ENCODE measurements at regions not wholly inside any gene's neighbourhood (a gene's known extent, or its start where the extent isn't known, plus 50 kb on each side); places are given as distances from the start of the nearest gene placed in this dataset.

DNA sequence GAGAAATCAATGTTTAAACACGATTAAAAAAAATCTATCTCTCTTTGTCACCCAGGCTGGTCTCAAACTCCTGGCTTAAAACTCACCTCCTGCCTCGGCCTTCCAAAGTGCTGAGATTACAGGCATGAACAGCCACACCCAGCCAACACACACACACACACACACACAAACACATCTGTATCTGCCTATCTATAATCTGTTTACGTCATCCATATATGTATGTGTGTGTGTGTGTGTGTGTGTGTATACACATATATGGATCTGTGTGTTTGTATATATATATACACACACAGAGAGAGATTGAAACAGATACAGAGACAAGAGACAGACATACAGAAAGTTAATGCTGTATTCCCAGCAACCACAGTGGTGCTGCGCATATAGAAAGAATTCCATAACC is 497.1 kb downstream of the DSC3 start:
- no peak for DNase-seq (ENCODE audit: low spot score)

DNA sequence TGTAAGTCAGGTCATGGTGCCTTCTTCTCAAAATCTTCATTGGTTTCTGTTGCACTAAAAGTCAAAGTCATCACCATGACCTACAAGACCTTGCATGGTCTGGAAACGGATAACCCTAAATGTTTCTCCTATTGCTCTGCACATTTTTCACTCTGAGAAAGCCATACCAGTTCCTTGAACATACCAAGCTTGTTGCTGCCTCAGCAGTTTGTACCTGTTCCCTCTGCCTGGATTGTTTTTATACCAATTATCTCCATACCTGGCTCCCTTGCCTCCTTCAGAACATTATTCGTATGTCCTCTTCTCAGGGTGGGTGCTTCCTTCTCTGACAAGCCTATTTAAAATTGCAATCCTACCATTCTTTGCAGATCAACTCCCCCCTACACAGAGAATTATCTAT is 498.4 kb downstream of the DSC3 start:
- DNase-seq (ENCODE audit: low spot score) = no peak

DNA sequence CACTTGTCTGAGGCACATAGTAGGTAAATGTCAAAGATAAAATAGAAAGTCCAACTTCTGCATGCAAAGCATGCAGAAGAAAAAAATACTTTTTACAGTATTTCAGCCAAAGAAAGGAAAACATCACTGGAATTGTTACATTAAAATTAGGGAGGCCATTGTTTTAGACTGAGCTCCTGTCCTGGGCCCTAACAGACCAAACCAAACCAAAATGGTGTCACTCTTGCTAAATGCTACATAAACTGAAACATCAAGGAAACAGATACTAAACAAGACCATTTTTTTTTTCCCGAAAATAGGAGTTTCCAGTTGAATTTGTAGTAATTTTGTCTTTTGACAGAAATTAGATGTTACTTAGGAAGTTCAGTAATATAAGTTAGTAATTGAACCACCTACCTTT is 508.8 kb downstream of the DSC3 start:
- DNase-seq (ENCODE audit: low spot score) = no peak

DNA sequence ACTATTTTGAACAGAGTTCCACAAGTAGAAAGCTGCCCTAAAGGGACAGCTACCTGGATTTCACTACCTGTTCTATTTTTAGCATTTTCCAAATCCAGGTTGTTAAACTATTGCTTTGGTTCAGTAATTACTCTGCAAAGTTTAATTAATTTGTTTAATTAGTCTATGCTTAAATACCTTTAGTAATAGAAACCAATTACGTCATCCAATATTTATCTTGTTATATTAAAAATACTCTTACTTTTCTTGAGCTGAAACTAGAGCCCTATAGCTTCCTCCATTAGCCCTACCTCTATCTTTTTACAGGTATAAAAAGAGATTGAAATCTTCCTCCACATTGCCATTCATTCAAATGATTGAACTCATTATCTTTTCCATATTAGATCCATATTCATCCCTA is 514.6 kb downstream of the DSC3 start:
- DNase-seq (ENCODE audit: low spot score) = no peak

DNA sequence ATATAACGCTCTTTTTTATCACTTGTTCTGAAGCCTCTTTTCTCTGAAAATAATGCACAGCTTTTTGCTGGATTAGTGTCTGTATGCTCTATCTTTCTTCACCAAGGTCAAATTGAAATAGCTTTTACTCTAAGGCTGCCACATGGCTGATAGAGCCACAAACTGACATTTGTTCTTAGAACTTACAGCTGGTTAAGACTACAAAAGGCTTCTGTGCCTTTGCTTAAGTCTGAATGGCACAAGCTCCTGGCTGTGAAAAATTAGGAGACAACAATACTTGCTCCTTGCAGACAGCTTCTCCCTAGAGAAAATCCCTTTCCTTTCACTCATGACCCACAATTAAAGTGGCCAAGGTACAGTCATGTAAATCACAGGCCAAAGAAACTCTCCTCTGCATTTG is 515.3 kb downstream of the DSC3 start:
- no peak for DNase-seq (ENCODE audit: low spot score)

DNA sequence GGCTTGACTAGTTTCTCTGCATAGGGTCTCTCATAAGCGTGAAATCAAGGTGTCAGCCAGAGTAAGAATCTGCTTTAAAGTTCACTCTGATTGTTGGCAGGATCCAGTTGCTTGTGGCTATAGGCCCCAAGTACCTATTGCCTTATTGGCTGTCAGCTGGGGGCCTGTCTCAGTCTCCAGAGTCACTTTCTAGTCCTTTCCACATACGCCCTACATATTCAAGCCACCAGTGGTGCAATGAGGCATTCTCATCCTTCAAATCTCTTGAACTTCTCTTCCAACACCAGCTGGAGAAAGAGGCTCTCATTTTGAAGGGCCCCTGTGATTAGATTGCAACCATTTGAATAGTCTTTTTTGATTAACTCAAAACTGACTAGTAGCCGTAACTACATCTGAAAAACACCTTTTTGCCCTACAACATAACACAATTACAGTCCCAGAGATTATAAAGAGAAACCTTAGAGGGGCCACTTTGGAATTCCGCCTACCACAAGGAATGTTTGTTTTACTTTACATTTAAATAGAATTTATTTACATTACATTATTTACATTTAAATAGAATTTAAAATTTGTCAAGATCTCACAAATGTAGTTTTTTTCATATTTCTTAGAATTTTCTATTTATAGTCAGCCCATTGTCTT is 520.1 kb downstream of the DSC3 start:
- no peak for DNase-seq (ENCODE audit: low spot score)

DNA sequence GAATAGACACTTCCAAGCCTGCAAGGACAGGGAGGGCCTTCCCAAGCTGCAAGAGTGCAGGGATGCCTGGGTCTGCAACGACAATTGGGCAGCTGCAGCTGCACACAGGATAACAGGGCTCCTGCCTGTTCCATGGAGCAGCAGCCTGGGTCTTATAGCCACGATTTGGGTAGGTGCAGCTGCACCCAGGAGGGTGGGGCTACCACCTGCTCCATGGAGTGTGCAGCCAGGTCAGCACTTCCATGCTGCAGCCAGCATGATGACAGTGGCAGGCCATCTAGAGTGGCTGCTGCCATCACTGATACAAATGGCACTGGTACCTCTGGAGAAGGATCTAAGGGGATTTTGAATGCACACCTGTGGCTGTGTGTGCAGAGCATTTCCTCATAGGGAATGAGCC is 528.5 kb downstream of the DSC3 start:
- no peak for DNase-seq (ENCODE audit: low spot score)

DNA sequence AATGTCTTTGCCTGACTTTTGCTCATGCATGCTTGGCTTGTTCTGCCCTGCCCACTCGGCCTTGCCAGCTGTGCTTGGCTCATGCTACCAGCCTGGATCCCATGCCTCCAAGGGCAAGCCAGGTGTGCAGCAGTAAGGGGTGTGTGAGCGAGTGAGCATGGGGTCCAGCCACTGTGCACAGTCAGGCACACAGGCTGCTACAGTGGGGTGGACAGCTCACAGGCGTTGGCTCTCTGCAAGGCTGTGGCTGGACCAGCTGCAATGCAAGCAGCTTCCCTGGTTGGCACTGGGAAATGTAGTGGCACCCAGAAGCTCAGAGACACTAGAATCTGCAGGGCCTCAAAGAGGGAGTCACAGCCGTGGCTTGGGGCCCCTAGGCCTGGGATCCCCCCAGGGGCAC is 529.7 kb downstream of the DSC3 start:
- peak; percentile 69 for DNase-seq (ENCODE audit: low spot score)

DNA sequence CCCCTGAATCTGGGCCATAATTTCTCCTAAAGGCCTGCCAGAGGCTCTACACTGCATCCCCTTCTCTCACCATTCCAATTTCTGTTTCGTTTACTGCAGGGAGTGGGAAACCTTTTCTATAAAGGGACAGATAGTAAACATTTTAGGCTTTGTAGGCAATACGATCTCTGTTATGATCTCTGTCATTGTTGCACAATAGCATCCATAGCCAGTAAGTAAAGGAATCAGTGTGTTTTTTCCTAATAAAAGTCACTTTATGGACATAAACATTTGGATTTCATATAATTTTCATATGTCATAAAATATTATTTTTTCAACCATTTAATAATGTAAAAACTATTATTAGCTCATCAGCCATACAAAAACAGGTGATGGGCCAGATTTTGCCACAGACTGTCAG is 531.7 kb downstream of the DSC3 start:
- no peak for DNase-seq (ENCODE audit: low spot score)

DNA sequence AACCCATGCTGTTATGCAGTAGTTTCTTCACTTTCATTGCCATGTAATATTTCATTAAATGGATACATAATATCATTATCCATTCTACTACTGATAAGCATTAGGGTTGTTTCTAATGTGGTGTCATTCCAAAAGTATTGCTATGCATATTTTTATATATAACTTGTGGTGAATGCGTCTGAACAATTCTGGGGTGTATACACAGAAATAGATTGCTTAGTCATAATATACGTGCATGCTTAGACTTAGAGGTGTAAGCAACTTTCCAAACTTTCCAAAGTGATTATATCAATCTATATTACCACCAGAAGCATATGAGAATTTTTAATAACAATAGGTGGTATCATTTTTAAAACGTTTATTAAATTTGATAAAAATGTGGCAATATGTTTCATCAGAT is 540.9 kb downstream of the DSC3 start:
- DNase-seq (ENCODE audit: low spot score) = no peak

DNA sequence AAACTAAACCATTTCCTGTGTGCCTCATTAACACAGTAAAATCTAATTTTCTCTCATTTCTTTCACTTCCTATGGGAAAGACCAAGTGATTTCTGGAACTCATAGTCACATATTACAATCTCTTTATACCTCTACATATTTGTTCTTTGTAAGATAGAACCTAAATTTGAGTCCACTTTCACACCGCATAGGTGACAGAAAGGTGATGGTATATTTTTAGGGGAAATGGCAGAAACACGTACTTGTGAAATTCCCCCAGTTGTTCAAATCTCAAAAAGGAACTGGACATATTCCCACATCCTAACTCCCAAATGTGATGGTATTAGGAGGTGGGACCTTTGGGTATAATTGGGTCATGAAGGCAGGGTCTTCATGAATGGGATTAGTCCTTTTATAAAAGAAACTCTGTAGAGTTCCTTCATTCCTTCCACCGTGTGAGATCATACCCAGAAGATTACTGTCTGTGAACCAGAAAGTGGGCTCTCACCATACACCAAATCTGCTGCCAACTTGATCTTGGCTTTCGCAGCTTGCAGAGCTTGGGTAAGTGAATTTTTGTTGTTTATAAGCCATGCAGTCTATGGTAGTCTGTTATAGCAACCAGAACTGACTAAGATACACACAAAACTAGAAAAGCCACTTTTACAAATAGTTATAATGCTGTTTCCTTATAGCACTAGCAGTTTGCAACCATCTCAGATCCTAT is 542.1 kb downstream of the DSC3 start:
- DNase-seq (ENCODE audit: low spot score) = no peak

DNA sequence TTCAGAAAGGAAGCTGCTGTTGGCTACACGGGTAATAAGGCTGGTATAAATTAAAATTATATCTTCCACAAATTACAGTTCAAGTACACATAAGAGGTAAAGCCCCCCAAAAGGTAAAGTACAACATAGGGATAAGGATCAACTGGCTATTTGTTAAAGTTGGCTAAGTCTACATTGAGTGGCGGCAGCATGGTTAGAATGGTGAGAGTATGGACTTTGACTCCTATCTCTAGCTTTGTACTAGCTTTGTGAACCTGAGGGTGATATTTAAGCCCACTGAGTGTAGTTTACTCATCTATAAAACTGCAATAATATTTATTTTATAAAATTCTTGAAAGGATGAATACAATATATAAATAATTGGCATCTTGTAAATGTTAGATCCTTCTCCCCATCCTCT is 542.8 kb downstream of the DSC3 start:
- DNase-seq (ENCODE audit: low spot score) = no peak

DNA sequence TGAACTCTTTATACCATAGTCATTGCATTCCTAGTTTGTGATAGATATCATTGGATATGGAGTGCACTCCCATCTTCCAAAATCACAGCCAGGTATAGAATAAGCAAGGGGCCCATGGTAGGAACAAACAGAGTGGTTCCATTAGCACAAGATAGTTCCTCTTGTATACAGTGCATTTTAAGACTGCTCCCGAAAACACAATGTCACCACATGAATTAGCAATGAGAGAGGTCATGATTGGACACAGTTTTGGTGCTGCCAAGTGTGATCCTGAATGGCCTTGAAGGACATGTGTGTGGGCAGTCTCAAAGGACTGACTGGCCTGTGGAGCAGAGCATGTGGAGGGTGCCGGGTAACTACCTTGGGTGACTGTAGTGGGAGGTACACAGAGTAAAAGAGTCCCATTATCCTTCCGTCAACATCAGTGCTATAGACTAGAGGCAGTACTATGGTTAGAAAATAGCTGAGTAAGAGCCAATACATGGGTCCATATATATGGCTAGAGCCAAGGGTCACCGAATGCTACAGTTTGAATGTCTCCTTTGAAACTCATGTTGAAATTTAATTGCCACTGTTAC is 549.9 kb downstream of the DSC3 start:
- no peak for DNase-seq (ENCODE audit: low spot score)

DNA sequence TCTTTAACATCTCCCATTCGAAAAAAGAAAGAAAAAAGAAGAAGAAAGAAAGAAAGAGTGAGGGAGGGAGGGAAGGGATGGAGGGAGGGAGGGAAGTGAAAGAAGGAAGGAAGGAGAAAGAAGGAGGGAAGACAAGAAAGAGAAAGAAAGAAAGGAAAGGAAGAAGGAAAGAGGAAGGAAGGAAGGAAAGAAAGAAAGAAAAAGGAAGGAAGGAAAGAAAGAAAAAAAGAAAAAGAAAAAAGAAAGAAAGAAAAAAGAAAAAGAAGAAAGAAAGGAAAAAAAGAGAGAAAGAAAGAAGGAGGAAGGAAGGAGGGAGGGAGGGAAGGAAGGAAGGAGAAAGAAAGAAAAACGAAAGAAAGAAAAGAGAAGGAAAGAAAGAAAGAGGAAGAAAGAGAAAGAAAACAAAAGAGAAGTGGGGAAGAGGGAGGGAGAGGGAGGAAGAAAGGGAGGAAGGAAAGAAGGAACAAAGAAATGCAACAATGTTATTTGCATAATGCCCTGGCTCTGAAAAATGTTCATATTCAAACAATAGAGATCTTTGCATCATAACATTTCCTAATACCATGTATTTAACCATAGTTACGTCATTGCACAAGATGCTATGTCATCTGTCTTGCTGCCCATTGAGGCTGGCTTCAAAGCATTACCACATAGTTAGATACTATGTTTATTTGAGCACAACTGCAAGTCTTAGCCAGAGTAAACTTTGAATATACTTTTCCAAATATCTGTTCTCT is 550.6 kb downstream of the DSC3 start:
- DNase-seq (ENCODE audit: low spot score) = no peak

DNA sequence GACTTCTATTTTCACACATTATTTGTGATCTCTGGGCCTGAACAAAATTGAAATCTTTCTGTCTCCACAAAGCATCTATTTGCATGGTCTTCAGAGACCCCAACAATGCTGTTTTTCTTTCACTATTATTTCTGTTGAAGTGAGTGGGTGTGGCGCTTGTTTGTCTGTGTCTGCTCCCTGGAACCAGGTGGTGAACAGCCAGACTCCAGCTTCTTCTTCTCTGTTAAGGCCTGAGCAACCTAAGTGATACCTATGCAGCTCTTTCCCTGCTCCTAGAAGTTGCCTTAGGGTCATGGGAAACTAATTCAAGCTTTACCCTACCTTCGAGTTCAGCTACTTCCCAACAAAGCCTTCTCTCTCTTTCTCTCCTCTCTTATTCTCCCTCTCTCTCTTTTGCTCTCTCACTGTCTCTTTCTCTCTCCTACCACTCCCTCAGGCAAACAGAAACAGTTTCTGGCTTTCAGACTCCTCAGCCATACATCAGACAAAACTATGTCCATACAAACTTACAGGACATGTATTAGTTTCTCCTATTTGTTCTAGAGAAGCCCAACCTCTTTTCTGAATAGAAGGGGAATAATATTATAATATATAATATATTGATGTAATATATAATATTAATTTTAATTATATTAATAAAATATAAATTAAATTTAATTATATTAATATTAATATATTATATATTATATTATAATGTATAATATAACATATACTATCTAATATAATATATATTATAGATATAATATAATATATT is 552.5 kb downstream of the DSC3 start:
- no peak for DNase-seq (ENCODE audit: low spot score)

DNA sequence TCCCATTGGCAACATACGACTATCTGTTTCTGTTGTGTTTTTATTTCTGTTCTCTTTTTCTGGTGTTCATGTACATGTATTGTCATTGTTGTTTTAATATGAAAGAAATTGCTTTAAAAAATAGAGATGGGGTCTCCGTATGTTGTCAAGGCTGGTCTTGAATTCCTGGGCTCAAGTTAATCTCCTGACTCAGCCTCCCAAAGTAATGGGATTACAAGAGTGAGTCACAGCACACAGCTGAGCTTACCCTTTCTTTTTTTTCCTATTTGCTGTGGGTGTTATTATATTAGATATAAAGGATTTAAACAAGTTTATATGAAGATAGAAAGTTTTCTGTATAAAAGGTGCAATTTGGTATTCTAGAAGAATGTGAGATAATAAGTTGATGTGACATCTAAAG is 554.6 kb downstream of the DSC3 start:
- DNase-seq (ENCODE audit: low spot score) = no peak

DNA sequence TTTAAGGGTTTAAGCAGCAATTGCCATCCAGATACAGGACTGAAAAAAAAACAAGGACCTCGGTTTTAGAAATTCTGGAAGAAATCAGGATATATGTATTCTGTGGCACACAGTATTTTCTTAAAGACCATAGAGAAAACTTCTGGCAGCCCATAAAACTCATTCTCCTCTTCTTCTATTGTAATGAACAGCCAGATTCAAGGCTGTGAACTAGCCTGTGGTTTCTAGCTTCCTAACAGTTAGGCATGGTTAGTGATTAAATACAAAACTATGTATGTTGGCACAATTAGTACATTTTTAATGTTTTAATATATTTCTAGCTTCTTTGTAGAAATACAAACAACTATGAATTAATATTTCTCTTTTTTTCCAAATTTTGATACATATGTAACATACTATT is 555.7 kb downstream of the DSC3 start:
- DNase-seq (ENCODE audit: low spot score) = no peak

DNA sequence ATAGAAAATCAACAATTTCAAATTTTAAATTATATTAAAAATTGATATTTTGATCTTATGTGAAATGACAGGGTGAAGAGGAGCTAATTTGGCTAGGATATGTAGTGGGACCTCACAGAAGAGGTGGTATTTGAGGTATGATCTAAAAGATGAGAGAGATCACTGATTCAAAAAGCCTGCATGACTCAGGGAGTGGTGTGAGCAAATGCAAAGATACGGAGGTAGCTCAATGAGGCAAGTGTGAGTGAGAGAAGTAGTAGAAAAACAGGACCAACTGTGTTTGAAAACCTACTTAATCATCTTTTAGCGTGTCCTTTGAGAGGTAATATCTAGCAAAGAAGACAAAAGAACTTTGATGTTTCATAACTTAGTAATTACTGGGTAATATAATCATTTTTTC is 557.5 kb downstream of the DSC3 start:
- DNase-seq (ENCODE audit: low spot score) = no peak

DNA sequence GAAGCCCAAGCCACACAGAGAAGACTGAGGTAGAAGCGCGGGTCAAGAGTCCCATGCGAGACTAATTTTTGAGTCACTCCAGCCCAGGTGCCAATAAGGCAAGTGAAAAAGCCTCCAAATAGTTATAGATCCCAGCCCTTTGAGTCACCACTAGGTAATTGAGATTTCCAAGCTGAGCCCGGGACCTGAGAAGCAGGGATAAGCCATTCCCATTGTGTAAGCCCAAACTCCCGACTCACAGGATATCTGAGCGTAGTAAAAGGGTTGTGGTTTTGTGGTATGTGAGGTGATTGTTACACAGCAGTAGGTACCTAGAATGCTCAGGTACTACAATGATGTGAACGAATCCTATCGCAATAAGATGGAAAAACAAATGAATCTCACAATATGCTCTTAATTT is 560.7 kb downstream of the DSC3 start:
- no peak for DNase-seq (ENCODE audit: low spot score)

DNA sequence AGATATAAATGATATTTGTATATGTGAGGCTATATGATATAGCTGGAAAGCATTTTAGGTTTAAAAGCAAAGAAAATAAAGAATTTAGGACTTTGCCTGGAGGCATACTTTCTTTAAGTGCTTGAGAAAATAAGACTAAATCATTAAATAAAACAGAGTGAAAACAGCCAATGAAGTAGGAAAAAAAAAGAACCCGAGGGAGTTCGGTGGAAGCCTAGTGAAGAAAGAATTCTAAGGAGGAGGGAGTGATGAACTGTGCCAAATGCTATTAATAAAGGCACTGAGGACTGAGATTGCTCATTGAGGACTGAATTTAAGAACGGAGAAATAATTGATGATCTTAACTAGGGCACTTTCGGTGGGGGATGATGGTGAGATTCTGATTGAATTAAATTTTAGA is 573.5 kb downstream of the DSC3 start:
- no peak for DNase-seq (ENCODE audit: low spot score)

DNA sequence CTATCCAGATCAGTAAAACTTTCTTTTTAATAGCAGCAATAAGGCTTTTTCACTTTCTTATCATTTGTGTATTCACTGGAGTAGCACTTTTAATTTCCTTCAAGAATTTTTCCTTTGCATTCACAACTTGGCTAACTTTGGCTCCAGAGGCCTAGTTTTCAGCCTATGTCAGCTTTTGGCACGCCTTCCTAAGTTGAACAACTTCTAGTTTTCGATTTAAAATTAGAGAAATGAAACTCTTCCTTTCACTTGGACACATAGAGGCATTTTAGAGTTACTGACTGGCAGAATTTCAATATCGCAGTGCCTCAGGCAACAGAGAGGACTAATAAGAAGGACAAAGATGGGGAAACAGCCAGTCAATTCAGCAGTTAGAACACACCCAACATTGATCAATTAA is 577.4 kb downstream of the DSC3 start:
- no peak for DNase-seq (ENCODE audit: low spot score)

DNA sequence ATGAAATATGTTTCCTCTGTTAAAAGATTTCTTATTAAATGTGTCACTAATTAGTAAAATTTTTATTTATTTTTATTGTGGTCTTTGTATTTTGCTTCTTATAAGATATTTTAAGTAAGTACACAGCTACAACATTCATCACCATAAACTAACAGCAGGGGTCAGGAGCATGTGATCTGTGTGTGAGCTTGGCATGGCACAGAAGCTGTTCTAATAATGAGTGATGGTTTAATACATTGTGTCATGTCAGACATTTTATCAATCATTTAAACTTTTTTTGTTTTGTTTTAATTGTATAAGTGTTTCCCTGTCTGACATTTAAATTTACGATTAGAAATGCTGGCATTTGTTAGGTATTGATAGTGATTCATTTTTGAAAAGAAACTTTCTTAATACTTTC is 585.4 kb downstream of the DSC3 start:
- DNase-seq (ENCODE audit: low spot score) = no peak
